Transverse colon (tissue), 4 donors: ENCODE measurements at regions not wholly inside any gene's neighbourhood (a gene's known extent, or its start where the extent isn't known, plus 50 kb on each side); places are given as distances from the start of the nearest gene placed in this dataset.

Experiments
- CTCF ChIP-seq, 5 experiments: fragments of 200-600 bp in 3 of 5; fragments of 450-650 bp in 2 of 5; sonication (generic) in 3 of 5; IDR thresholded peaks; 1 replicate in 2 of 5; 2 replicates in 3 of 5; pipeline ENCODE4 v1.5.1; 2016 to 2017; ENCODE audit warnings: antibody characterized with exemption in 5 of 5, inconsistent platforms in 3 of 5, mild to moderate bottlenecking in 2 of 5, moderate library complexity in 1 of 5
- POLR2A ChIP-seq: fragments of 450-650 bp; IDR thresholded peaks from one replicate; pipeline ENCODE4 v1.6.1; 2016; ENCODE audit warnings: antibody characterized with exemption, mild to moderate bottlenecking, moderate library complexity
- POLR2AphosphoS5 ChIP-seq, 3 donors: sonication (generic); formaldehyde crosslinking; IDR thresholded peaks; one replicate each; pipeline ENCODE4 v1.6.1; 2016; ENCODE audit warnings: antibody characterized with exemption in 3 of 3

GRCh38 chr5:98391921-98392625 lies 381.4 kb upstream of the RGMB start:
- TF ChIP-seq POLR2AphosphoS5 (IDR thresholded peaks at IDR 0.05) (no peak), POLR2A (no peak), CTCF (IDR thresholded peaks at IDR 0.05) (no peak)
